ENCODE measurements at regions not wholly inside any gene's neighbourhood (a gene's known extent, or its start where the extent isn't known, plus 50 kb on each side); places are given as distances from the start of the nearest gene placed in this dataset.

DNA sequence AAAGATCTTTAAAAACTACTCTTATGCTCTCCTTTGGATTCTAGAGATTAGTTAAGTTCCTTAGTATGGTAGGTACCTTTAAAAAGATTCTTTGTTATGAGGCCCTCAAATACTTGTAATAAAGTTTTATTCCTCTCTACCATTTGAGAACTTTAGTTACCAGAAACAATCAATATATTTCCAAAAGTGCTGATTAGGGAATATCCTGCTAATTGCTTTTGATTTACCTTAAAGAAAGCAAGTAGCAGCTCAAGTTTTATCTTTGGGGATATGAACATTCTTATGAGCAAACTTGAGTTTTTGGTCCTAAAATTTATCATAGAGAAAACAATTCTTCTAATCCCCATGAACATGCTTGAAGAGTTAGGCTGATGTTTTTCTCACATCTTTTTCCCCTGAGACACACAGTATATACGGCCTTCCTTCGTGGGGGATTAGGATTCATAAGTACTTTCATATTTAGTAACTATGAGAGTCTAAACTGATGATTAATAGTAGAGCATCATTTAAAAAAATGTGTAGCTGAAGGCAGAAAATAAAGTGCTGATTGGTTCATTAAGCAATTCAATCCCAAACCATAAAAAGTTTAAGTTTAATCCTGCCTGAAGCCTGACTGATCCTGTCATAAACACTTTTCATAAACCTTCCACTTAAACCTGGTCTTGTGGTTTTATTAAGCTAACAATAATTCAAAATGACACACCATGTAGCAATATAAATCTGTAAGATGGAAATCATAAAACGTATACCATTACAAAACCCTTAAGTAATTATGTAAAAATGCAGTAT is 380.5 kb upstream of the FBXO33 start:
- no peaks in the 10 kb centered on the region for H3K4me1 ChIP-seq (ENCODE audit: insufficient read depth)
- Mint-ChIP-seq H3K4me1 (0 out of 3 replicates have a peak, but pooled peaks cover 3% of the 10 kb centered on the region), H3K9me3 (peaks cover 2% of the 10 kb centered on the region; the same call in 1 of the 3 replicates), H3K36me3 (ENCODE audit: low read depth) (no peaks in the 10 kb centered on the region), H3K27ac (no peak overlapping the region), H3K4me3 (no peak overlapping the region), H3K27me3 (ENCODE audit: insufficient read depth, low read depth, poor library complexity) (no peaks in the 10 kb centered on the region)
- ATAC-seq, result no peak
- H4K20me1 ChIP-seq (replicated peaks; ENCODE audit: insufficient read depth), result no peaks in the 10 kb centered on the region
- H3K4me2 ChIP-seq, result no peak overlapping the region
- no peak overlapping the region for H2AFZ ChIP-seq
- H3K9me2 ChIP-seq (ENCODE audit: insufficient read depth), result no peaks in the 10 kb centered on the region
- H3K36me3 ChIP-seq (ENCODE audit: insufficient read depth), result no peaks in the 10 kb centered on the region
- H3K79me2 ChIP-seq (replicated peaks; ENCODE audit: insufficient read depth), result no peaks in the 10 kb centered on the region
- TF ChIP-seq, protein P1, sequence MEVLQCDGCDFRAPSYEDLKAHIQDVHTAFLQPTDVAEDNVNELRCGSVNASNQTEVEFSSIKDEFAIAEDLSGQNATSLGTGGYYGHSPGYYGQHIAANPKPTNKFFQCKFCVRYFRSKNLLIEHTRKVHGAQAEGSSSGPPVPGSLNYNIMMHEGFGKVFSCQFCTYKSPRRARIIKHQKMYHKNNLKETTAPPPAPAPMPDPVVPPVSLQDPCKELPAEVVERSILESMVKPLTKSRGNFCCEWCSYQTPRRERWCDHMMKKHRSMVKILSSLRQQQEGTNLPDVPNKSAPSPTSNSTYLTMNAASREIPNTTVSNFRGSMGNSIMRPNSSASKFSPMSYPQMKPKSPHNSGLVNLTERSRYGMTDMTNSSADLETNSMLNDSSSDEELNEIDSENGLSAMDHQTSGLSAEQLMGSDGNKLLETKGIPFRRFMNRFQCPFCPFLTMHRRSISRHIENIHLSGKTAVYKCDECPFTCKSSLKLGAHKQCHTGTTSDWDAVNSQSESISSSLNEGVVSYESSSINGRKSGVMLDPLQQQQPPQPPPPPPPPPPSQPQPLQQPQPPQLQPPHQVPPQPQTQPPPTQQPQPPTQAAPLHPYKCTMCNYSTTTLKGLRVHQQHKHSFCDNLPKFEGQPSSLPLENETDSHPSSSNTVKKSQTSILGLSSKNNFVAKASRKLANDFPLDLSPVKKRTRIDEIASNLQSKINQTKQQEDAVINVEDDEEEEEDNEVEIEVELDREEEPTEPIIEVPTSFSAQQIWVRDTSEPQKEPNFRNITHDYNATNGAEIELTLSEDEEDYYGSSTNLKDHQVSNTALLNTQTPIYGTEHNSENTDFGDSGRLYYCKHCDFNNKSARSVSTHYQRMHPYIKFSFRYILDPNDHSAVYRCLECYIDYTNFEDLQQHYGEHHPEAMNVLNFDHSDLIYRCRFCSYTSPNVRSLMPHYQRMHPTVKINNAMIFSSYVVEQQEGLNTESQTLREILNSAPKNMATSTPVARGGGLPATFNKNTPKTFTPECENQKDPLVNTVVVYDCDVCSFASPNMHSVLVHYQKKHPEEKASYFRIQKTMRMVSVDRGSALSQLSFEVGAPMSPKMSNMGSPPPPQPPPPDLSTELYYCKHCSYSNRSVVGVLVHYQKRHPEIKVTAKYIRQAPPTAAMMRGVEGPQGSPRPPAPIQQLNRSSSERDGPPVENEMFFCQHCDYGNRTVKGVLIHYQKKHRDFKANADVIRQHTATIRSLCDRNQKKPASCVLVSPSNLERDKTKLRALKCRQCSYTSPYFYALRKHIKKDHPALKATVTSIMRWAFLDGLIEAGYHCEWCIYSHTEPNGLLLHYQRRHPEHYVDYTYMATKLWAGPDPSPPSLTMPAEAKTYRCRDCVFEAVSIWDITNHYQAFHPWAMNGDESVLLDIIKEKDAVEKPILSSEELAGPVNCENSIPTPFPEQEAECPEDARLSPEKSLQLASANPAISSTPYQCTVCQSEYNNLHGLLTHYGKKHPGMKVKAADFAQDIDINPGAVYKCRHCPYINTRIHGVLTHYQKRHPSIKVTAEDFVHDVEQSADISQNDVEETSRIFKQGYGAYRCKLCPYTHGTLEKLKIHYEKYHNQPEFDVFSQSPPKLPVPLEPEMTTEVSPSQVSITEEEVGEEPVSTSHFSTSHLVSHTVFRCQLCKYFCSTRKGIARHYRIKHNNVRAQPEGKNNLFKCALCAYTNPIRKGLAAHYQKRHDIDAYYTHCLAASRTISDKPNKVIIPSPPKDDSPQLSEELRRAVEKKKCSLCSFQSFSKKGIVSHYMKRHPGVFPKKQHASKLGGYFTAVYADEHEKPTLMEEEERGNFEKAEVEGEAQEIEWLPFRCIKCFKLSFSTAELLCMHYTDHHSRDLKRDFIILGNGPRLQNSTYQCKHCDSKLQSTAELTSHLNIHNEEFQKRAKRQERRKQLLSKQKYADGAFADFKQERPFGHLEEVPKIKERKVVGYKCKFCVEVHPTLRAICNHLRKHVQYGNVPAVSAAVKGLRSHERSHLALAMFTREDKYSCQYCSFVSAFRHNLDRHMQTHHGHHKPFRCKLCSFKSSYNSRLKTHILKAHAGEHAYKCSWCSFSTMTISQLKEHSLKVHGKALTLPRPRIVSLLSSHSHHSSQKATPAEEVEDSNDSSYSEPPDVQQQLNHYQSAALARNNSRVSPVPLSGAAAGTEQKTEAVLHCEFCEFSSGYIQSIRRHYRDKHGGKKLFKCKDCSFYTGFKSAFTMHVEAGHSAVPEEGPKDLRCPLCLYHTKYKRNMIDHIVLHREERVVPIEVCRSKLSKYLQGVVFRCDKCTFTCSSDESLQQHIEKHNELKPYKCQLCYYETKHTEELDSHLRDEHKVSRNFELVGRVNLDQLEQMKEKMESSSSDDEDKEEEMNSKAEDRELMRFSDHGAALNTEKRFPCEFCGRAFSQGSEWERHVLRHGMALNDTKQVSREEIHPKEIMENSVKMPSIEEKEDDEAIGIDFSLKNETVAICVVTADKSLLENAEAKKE (CRISPR knock-in tag; IDR thresholded peaks at IDR 0.05), result no peak
- TF ChIP-seq, protein P2, sequence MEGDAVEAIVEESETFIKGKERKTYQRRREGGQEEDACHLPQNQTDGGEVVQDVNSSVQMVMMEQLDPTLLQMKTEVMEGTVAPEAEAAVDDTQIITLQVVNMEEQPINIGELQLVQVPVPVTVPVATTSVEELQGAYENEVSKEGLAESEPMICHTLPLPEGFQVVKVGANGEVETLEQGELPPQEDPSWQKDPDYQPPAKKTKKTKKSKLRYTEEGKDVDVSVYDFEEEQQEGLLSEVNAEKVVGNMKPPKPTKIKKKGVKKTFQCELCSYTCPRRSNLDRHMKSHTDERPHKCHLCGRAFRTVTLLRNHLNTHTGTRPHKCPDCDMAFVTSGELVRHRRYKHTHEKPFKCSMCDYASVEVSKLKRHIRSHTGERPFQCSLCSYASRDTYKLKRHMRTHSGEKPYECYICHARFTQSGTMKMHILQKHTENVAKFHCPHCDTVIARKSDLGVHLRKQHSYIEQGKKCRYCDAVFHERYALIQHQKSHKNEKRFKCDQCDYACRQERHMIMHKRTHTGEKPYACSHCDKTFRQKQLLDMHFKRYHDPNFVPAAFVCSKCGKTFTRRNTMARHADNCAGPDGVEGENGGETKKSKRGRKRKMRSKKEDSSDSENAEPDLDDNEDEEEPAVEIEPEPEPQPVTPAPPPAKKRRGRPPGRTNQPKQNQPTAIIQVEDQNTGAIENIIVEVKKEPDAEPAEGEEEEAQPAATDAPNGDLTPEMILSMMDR (conservative IDR thresholded peaks at IDR 0.05; ENCODE audit: low read depth in 2 of 2), result no peak
- TF ChIP-seq NANOG (IDR thresholded peaks at IDR 0.05; ENCODE audit: borderline replicate concordance) (no peak), EZH2phosphoT487 (IDR thresholded peaks at IDR 0.05; ENCODE audit: unreplicated experiment) (no peak), ZNF114 (CRISPR knock-in tag; IDR thresholded peaks at IDR 0.05) (no peak), JUNB (IDR thresholded peaks at IDR 0.05; ENCODE audit: unreplicated experiment) (no peak)
- TF ChIP-seq, protein P3, sequence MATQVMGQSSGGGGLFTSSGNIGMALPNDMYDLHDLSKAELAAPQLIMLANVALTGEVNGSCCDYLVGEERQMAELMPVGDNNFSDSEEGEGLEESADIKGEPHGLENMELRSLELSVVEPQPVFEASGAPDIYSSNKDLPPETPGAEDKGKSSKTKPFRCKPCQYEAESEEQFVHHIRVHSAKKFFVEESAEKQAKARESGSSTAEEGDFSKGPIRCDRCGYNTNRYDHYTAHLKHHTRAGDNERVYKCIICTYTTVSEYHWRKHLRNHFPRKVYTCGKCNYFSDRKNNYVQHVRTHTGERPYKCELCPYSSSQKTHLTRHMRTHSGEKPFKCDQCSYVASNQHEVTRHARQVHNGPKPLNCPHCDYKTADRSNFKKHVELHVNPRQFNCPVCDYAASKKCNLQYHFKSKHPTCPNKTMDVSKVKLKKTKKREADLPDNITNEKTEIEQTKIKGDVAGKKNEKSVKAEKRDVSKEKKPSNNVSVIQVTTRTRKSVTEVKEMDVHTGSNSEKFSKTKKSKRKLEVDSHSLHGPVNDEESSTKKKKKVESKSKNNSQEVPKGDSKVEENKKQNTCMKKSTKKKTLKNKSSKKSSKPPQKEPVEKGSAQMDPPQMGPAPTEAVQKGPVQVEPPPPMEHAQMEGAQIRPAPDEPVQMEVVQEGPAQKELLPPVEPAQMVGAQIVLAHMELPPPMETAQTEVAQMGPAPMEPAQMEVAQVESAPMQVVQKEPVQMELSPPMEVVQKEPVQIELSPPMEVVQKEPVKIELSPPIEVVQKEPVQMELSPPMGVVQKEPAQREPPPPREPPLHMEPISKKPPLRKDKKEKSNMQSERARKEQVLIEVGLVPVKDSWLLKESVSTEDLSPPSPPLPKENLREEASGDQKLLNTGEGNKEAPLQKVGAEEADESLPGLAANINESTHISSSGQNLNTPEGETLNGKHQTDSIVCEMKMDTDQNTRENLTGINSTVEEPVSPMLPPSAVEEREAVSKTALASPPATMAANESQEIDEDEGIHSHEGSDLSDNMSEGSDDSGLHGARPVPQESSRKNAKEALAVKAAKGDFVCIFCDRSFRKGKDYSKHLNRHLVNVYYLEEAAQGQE (IDR thresholded peaks at IDR 0.05; ENCODE audit: unreplicated experiment), result no peak
- H3K27ac ChIP-seq (ENCODE audit: low read depth), result no peak overlapping the region
- no peaks in the 10 kb centered on the region for H3K27me3 ChIP-seq (ENCODE audit: insufficient read depth)
- no peaks in the 10 kb centered on the region for H3F3A ChIP-seq (replicated peaks; ENCODE audit: low read depth)
- DNase-seq (ENCODE audit: low spot score), result no peak
- H3K4me3 ChIP-seq, result no peak overlapping the region

All from GM23338 (cell line).